ENCODE measurements at regions not wholly inside any gene's neighbourhood (a gene's known extent, or its start where the extent isn't known, plus 50 kb on each side); places are given as distances from the start of the nearest gene placed in this dataset.
"Not testable (repeated sequence)": the region's sequence is repeated elsewhere in the genome, so short reads cannot be mapped to it uniquely, and the experiment has no call there.

DNA sequence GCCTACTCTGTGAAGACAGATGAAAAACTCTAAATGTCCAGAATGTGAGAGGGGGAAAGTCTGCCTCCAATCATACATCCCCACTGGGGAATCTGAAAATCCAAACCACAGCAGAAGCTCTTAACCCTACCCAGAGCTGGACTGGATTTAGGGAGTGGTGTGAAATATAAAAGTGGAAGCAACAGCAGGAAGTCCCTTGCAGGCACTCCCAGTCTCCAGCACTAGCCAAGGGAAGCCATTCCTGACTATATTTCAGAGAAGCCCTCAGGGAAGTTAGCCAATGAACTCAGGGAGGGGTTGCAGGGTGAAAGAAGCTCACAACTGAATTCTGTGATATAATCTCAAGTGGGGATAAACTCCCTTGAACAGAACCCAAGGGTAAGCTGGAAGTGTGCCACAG, 51.5 kb downstream of the CRPPA start:
- no peak for DNase-seq

DNA sequence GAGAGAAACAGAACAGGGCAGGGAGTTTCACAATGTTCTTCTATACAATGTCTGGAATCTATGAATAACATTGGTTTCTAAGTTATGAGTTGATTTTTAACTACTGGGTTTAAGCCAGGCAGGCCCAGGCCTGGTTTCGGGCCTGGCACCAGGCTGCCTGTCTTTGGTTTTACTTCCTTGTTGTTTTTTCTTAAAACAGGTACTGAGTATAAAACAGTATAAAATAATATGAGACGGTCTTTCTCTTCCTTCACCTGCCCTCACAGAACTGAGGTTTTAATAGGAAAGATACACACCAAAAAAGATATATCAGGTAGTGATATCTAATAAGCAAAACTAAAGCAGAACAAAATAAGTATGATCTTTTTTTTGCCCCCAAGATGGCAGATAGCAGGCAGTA, 52.0 kb downstream of the CRPPA start:
- DNase-seq, result not testable (repeated sequence)

DNA sequence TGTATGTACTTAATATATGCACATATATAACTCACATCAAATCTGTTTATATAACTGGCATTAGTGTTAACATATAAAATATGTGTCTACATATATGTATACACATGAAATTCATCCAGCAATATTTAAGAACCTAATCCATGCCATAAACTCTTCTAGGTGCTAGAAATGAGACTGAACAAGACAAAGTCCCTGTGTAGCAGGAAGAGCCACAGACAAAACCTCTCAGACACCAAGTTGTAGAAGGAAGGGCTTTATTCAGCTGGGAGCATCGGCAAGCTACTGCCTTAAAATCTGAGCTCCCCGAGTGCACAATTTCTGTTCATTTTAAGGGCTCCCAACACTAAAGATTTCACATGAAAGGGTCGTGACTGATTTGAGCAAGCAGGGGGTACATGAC, 52.5 kb downstream of the CRPPA start:
- no peak for DNase-seq

DNA sequence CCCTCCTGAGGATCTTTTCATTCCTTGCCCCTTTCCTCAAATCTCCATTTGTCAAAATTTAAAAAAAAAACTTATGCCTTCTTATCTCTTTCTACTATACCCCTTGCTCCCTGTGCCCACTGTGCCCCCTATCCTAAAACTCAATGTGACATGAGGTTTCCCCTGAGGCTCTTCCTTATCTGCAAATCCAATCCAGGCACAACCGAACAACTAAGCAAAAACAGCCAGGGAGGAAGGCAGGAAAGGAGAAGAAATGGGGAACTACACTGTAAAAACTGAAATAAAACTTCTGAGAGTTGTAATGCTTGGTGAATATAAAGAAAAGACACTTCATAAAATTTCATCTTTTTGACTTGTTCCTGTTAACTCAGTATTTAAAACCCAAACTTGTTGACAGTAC, 54.2 kb downstream of the CRPPA start:
- no peak for DNase-seq

DNA sequence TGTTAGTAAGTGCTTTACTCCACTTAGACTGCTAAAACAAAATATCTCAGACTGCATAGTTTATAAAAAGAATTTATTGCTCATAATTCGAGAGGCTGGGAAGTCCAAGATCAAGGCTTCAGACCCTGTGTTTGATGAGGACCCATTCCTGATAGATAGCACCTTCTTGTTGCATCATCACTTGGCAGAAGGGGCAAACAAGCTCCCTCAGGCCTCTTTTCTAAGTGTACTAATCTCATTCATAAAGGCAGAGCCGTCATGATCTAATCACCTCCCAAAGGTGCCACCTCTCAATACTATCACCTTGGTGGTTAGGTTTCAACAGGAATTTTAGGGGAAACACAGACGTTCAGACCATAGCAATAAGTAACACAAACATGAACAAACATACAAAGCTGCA, 55.4 kb downstream of the CRPPA start:
- DNase-seq, result no peak

DNA sequence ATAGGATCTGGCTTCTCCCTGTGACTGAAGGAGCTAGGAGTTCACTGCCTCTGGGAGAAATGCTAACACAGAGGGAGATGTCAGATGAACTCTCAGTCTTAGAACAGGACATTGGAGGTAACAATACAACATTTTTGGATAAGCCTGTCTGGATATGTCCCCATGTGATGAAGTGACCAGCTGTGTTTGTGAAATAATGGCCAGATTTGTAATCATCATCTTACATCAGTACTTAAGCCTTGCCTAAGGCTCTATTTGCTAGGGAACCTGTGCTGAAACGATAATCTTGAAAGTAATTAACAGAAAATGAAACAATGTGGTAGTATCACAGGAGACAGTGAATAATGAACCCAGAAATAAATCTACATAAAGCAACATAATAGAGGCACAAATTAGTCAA, 56.2 kb downstream of the CRPPA start:
- no peak for DNase-seq

DNA sequence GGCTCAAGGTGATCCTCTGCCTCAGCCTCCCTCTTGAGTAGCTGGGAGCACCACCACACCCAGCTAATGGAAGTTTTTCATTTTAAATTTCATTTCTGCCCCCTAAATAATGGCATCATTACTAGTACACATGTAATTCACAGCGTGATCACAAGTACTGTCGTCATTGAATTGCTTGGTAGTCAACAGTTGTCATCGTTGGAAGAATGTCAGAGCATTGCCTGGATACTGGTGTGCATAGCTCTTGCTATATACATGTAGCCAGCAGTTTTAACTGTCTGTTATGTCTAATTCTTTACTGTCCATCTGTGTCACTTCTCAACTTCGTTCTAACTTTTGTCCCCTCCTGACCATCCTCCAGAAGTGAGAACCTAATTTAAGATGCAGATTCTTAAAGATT, 62.1 kb downstream of the CRPPA start:
- no peak for DNase-seq

DNA sequence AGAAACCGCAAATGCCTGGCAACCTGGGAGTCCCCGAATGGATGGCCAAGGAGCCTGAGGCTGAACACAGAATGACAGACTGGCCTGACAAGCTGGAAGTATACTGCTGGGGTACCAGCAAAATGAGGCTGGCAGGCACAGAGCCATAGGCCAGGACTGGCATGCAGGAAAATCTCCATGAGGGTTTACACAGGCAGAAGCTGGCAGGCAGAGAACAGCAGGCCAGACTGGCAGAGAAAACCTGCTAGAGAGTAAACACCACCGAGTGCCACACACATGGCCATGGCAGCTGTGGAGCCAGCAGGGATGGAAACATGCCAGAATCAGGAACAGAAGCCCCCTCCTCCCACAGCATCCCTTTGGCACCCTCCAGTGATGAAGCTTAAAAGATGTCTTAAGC, 63.4 kb downstream of the CRPPA start:
- DNase-seq, result no peak

DNA sequence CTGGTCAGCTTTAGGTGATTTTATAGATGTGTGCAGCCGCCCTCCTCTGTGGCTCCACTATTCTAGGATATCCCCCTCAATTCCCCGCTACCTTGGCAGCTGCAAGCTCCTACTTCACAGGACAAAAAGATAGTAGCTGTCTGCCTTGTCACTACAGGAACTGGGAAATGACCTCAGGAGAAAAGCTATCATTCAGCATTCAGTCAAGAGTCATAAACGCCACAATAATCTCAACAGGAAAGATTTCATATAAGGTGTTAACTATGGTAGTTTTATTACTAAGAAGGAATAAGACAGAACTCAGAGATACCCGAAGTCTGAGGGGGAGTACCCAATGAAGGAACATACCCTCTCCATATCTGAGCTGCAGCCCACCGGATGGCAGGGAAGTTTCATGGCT, 63.9 kb downstream of the CRPPA start:
- no peak for DNase-seq

DNA sequence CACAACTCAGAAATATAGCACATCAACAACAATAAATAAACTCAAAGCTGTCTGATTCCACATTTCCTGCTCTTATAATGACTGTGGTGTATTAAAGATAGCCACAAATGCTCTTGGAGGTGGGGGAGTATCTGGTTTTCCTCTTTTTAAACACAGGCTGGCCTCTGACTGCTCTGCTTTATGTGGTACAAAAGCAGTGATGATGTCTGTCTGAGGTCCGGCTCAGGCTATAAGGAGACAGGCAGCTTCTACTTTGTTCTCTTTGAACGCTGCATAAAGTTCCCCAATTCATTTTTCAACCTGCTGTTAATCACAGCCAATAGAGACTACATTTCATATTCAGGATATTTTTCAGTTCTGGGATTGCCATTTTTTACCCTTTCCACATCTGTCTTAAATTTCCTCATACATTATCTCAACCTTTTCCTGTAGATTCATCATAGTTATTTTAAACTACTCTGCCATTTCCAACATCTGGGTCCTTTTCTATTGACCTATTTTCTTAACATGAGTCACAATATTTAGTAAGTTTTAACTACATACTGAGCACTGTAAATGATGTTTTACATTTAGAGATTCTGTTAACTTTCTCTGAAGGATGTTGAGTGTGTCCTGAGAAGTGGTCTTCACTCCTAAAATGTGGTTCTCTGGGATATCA, 64.9 kb downstream of the CRPPA start:
- no peak for DNase-seq

DNA sequence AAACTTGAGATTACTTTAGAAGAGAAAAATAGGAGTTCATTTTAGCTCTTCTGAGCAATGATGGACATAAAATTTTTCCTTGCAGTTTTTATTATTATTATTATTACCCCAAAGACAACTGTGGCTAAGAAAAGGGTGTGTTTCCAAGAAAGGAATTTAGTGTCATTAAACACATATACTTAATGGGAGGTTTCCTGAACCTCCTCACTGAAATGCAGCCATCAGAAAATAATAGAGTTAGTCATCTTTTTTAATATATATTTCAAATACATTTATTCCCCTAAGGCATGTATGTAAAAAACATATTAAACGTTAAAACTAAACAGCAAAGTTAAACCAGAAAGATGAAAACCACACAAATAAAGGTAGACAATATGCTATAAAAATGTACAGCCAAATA, 66.8 kb downstream of the CRPPA start:
- DNase-seq, result no peak

DNA sequence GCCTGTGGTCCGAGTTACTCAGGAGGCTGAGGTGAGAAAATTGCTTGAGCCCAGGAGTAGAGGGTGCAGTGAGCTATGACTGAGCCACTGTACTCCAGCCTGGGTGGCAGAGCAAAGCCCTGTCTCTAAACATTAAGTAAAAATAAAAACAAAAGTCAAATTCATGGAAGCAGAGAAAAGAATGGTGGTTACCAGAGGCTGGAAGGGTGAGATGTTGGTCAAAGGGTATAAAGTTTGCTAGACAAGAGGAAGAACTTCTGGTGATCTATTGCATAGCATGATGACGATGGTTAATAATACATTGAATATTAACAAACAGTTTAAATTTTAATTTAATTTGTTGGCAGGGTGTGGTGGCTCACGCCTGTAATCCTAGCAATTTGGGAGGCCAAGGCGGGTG, 68.1 kb downstream of the CRPPA start:
- no peak for DNase-seq

DNA sequence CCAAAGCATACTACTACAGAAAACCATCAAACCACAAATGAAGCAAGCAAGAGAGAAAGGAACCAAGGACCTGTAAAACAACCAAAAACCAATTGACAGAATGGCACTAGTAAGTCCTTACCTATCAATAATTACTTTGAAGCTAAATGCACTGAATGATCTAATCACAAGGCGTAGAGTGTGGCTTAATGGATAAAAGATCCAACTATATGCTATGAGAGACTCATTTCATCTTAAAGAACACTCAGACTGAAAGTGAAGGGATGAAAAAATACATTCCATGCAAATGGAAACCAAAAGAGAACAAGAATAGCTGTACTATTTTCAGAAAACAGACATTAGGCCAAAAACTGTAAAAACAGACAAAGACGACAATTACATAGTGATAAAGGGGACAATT, 70.7 kb downstream of the CRPPA start:
- no peak for DNase-seq

DNA sequence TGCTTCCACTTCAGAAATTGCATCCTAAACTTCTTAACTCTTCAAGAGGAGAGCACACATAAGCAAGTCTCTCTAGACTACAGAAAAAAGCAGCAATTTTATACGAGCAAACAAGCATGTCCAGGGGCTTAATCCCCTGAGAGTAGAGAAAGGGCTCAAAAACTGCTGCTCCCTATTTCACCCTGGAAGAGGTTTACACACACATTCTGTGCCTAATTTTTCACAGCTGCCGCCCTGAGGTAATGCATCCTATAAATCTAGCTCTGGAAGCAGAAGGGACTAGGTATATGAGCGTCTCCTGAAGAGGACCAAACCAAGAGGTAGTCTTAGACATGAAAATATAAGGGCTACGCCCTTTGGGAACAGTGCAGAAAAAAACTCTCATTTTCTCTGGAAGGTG, 73.1 kb downstream of the CRPPA start:
- DNase-seq, result no peak

DNA sequence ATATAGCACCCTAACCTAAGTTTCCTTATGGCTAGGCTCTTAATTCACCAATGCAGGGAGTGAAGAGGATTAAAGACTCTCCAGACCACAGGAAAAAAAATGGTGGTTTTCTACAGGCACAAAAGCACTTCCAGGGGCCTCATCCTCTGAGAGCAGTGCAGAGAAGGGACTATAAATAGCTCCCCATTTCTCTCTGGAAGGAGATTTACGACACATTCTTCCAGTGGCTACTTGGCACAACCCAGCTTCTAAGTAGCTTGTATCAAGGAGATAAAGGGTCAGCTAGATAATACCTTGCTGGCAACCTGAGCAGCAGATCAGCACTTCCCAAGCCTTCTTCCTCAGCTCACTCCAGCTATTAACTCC, 73.5 kb downstream of the CRPPA start:
- no peak for DNase-seq

DNA sequence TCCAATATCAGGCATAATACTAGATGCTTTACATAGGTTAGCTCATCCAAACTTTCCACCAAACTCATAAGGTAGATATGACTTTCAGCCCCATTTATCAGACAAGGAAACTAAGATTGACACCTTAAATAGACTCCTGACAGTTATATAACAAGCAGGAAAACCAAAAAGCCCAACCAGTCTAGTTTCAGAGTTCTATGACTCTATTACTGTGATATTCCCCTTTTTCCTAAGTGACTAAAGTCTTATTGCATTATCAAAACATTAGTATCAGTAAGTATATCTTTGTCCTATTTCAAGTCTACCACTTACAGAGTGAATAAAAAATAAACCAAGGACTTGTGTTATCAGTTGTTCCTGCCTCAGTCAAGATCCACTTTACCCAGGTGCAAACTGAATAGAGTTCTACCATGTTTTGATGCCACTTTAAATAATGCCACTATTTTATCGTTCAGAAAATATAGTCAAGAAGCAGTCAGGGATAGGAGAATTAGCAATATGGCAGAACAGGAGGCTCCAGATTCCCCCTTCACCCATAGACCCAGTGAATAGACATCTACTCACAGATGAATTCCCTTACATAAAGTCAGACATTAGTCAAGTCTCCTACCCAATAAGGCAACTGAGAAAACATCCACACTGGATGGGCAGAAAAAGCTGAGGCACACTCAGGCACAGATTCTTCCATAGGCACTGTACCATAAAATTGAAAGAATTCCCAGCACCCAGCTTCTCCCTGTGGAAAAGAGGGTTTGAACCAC, 74.1 kb downstream of the CRPPA start:
- DNase-seq, result no peak

DNA sequence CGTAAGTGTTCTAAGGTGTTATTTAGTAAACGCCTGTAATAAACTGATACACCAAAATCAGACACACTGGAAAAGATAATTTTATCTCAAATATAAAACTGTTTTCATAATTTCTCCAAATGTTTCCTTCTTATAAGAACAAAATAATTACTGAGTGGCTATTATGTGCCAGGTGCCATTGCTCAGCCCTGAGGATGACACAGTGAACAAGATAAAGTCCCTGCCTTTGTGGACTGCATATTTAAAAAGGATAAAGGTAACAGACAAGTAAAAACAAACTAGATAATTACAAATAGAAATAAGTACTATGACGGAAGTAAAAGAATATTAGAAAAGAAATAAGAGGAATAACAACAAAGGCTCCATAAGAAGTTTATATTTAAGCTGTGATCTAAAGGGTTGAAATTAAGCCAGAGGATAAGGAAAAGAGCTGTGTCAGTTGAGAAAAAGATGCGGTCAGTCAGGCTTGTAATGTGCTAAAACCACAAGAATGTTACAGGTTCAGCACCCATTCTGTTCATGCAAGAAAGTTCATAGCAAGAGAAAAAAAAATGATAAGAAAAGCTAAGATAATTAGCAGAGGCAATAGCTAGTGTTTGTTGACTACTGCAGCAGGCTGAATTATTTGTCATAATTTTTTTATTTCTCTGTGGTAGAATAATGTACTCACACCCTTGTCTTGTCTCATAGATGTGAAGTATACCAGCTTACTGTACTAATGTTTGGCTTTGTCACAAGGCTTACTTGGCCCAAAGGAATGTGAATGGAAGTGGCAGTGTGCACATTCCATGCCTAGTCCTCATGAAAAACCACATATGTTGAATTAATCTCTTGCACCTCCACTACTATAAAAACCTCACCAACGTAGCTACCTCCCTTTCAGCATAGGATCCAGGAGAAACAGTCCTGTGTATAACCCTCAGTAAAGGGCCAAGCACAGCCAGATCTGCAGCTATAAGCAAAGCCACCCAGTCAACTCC, 75.1 kb downstream of the CRPPA start:
- no peak for DNase-seq

DNA sequence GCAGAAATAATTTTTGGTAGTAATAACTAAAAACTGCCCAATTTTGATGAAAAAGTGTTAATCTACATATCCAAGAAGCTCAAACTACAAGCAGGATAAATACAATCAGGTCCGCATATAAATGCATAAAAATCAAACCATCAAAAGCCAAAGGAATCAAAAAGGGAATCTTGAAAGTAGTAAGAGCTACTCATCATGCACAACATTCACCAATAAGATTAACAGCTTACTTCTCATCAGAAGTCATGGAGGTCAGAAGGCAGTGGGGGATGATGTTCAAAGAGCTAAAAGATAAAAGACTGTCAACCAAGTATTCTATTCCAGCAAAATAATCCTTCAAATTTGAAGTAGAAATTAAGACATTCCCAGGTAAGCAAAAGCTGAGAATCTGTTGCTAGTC, 76.4 kb downstream of the CRPPA start:
- no peak for DNase-seq

DNA sequence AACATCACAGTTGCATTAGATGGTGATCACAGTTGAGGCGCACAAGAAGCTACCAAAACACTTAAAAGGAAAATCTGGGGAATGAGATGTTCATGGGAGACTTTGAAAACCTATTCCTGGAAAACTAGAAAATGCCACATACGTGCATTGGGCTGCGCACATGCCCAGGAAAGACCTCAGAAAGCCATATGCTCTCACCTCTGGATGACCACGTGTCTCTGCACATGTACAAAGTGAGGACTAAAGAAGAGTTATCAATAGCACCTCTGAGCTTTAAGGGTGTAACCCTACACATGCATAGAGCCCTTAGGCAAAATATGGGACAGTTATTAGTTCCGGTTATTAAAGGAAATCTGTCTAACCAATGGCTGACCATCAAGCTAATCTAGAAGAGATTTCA, 77.7 kb downstream of the CRPPA start:
- no peak for DNase-seq

DNA sequence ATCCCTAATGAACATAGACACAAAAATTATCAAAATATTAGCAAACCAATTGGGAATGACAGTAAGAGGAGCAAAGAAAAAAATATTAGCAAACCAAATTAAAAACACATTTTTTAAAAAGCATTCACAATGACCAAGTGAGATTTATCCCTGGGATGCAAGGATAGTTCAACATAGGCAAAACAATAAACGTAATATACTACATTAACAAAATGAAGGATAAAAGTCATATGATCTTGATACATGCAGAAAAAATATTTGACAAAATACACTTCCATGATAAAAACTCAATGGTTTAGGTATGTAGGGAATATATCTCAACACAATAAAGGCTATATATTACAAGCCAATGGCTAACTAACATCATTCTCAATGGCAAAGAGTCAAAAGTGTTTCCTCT, 83.3 kb downstream of the CRPPA start:
- no peak for DNase-seq

DNA sequence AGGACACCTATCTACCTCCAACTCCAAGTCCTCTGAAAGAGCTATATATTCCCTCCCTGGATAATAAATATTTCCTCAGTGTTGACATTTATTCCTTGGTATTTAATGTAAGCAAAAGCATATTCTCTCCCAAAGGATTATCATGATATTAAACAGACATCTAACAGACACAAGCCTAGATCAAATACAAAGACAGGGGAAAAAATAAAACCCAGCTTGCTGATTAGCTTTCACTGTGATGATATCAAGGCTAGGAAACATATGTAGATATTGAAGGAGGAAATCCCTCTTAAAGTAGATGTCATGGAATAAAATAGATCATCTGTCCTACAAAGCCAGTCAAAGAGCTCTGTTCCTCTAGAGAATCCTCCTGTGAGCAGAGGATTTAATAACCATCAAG, 95.2 kb downstream of the CRPPA start:
- no peak for DNase-seq

DNA sequence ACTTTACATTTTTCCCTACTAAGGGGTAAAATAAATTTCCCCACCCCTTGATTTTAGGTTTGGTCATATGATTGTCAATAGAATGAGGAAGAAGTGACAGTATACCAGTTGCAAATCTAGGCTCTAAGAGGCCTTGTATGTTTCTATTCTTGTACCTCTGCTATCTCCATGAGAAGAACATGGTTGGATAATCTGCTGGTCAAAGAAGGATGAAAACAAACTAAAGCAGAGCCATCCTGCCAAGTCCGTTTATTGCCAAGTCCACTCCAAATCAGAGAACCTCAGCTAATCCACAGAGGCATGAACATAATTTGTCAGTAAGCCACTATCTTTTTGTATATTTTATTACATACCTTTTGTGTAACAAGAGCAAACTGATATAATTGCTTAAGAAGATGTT, 98.0 kb downstream of the CRPPA start:
- no peak for DNase-seq

DNA sequence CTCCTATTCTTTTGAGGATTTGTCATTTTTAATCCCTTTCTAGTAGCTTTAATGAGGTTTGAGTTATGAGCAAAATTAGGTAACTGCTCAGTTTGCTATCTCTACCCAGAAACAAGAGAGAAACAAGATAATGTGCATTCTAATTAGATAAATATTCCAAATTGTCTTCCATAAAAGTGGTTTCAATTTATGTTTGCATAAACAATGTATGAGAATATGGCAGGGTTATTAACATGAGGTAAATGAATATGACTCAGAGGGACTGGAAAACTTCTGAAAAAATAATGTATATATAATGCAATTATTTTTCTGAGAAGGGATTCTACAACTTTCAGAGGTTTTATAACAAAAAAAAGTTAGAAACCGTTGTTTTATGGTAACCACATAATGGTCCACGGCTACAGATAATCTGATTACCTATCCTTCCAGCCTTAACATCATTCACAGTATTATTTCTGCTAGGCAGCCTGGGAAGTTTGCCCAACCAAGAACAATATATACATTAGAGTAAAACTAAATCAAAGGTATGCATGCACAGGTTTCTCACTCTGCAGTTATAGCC, 101.2 kb downstream of the CRPPA start:
- DNase-seq, result no peak

Data from NCI-H510A treated with DMSO at 0.1 percent for 48 hours (cell line).